RWPE2 (cell line): ENCODE measurements at regions not wholly inside any gene's neighbourhood (a gene's known extent, or its start where the extent isn't known, plus 50 kb on each side); places are given as distances from the start of the nearest gene placed in this dataset.
A peak's percentile ranks its signal among the peaks of the same experiment; 100 is the strongest.
"Not testable (repeated sequence)": the region's sequence is repeated elsewhere in the genome, so short reads cannot be mapped to it uniquely, and the experiment has no call there.

Experiments
- ATAC-seq: fragments of 200-7000 bp; cut with Tn5 transposase; 3 replicates; pipeline ENCODE4 v1.9.1; 2021; ENCODE audit warnings: low read depth
- DNase-seq: peaks from one replicate; pipeline ENCODE4 v3.0.0-alpha.2; 2020; ENCODE audit warnings: low spot score
- H3K27ac ChIP-seq: fragments of 450-650 bp; 2 replicates; pipeline ENCODE4 v1.5.1; 2017; ENCODE audit warnings: mild to moderate bottlenecking; ENCODE audit not compliant: poor library complexity, severe bottlenecking
- H3K27me3 ChIP-seq: fragments of 250-450 bp; sonication (Bioruptor Pico); 2 replicates; pipeline ENCODE4 v1.5.1; 2021; ENCODE audit warnings: mild to moderate bottlenecking, moderate library complexity; ENCODE audit not compliant: insufficient read depth, poor library complexity, severe bottlenecking
- H3K36me3 ChIP-seq: fragments of 250-450 bp; sonication (Bioruptor Pico); 2 replicates; pipeline ENCODE4 v1.5.1; 2020; ENCODE audit warnings: low read depth, mild to moderate bottlenecking, moderate library complexity
- H3K4me1 ChIP-seq: fragments of 250-450 bp; sonication (Bioruptor Pico); 2 replicates; pipeline ENCODE4 v1.5.1; 2021; ENCODE audit warnings: mild to moderate bottlenecking, moderate library complexity; ENCODE audit not compliant: insufficient read depth, poor library complexity, severe bottlenecking
- H3K4me3 ChIP-seq: fragments of 250-450 bp; sonication (Bioruptor Pico); 2 replicates; pipeline ENCODE4 v1.5.1; 2021; ENCODE audit warnings: mild to moderate bottlenecking, moderate library complexity; ENCODE audit not compliant: severe bottlenecking
- H3K9me3 ChIP-seq: fragments of 250-450 bp; sonication (Bioruptor Pico); 2 replicates; pipeline ENCODE4 v1.5.1; 2021; ENCODE audit warnings: mild to moderate bottlenecking, moderate library complexity; ENCODE audit not compliant: severe bottlenecking

- not testable (repeated sequence) for ATAC-seq, H3K4me1 ChIP-seq, H3K4me3 ChIP-seq, H3K27ac ChIP-seq, H3K36me3 ChIP-seq, H3K27me3 ChIP-seq, H3K9me3 ChIP-seq, DNase-seq
Observed at GRCh38 chrY:26167332-26167731, 545.4 kb downstream of the CDY1 start.

- H3K27ac ChIP-seq, ATAC-seq, H3K36me3 ChIP-seq, H3K27me3 ChIP-seq, H3K4me1 ChIP-seq, H3K4me3 ChIP-seq, H3K9me3 ChIP-seq, DNase-seq: not testable (repeated sequence)
Observed at GRCh38 chrY:26179326-26179725, 557.4 kb downstream of the CDY1 start.

GRCh38 chrY:26224974-26225373 lies 603.1 kb downstream of the CDY1 start:
- not testable (repeated sequence) for DNase-seq, H3K9me3 ChIP-seq, H3K4me1 ChIP-seq, H3K4me3 ChIP-seq, H3K36me3 ChIP-seq, ATAC-seq, H3K27ac ChIP-seq, H3K27me3 ChIP-seq

- not testable (repeated sequence) for H3K4me3 ChIP-seq, DNase-seq, H3K27me3 ChIP-seq, ATAC-seq, H3K27ac ChIP-seq, H3K9me3 ChIP-seq, H3K36me3 ChIP-seq, H3K4me1 ChIP-seq
Observed at GRCh38 chrY:26225468-26225867, 603.6 kb downstream of the CDY1 start.

- H3K9me3 ChIP-seq, H3K4me1 ChIP-seq, H3K27me3 ChIP-seq, H3K36me3 ChIP-seq, DNase-seq, H3K27ac ChIP-seq, ATAC-seq, H3K4me3 ChIP-seq: not testable (repeated sequence)
Observed at GRCh38 chrY:26240944-26241343, 619.0 kb downstream of the CDY1 start.

GRCh38 chrY:26254262-26254661 lies 632.3 kb downstream of the CDY1 start:
- DNase-seq, H3K4me1 ChIP-seq, H3K27me3 ChIP-seq, H3K9me3 ChIP-seq, H3K4me3 ChIP-seq, H3K27ac ChIP-seq, H3K36me3 ChIP-seq: not testable (repeated sequence)
- peak; percentile 91 for ATAC-seq

- not testable (repeated sequence) for H3K4me3 ChIP-seq, DNase-seq, H3K27me3 ChIP-seq, ATAC-seq, H3K36me3 ChIP-seq, H3K9me3 ChIP-seq, H3K27ac ChIP-seq, H3K4me1 ChIP-seq
Observed at GRCh38 chrY:26265449-26265848, 643.5 kb downstream of the CDY1 start.

- not testable (repeated sequence) for H3K27me3 ChIP-seq, H3K9me3 ChIP-seq, H3K4me3 ChIP-seq, DNase-seq, H3K4me1 ChIP-seq, H3K27ac ChIP-seq, H3K36me3 ChIP-seq, ATAC-seq
Observed at GRCh38 chrY:26268421-26268820, 646.5 kb downstream of the CDY1 start.

- DNase-seq = not testable (repeated sequence)
Observed at GRCh38 chrY:26268934-26269333, 647.0 kb downstream of the CDY1 start.

GRCh38 chrY:26273089-26273488 lies 651.2 kb downstream of the CDY1 start:
- H3K4me1 ChIP-seq, H3K27ac ChIP-seq, H3K9me3 ChIP-seq, H3K27me3 ChIP-seq, H3K4me3 ChIP-seq, DNase-seq, H3K36me3 ChIP-seq: not testable (repeated sequence)
- peak; percentile 53; the same call in 1 of the 3 replicates for ATAC-seq

More at GRCh38 chrY:26268934-26269333, 647.0 kb downstream of the CDY1 start:
- H3K27ac ChIP-seq, H3K36me3 ChIP-seq, H3K9me3 ChIP-seq, H3K4me3 ChIP-seq, H3K27me3 ChIP-seq, H3K4me1 ChIP-seq: not testable (repeated sequence)
- 0 out of 3 replicates have a peak, but pooled peaks have one; percentile 17 for ATAC-seq

- H3K9me3 ChIP-seq, H3K36me3 ChIP-seq, H3K4me3 ChIP-seq, H3K4me1 ChIP-seq, DNase-seq, ATAC-seq, H3K27me3 ChIP-seq, H3K27ac ChIP-seq: not testable (repeated sequence)
Observed at GRCh38 chrY:26306046-26306445, 684.1 kb downstream of the CDY1 start.

- DNase-seq, H3K4me3 ChIP-seq, ATAC-seq: not testable (repeated sequence)
Observed at GRCh38 chrY:26306630-26307385, 684.9 kb downstream of the CDY1 start.

More at GRCh38 chrY:26306630-26307385, 684.9 kb downstream of the CDY1 start:
- H3K36me3 ChIP-seq, H3K27ac ChIP-seq, H3K9me3 ChIP-seq, H3K27me3 ChIP-seq, H3K4me1 ChIP-seq: not testable (repeated sequence)
